ENCODE measurements at regions not wholly inside any gene's neighbourhood (a gene's known extent, or its start where the extent isn't known, plus 50 kb on each side); places are given as distances from the start of the nearest gene placed in this dataset.
"Not testable (repeated sequence)": the region's sequence is repeated elsewhere in the genome, so short reads cannot be mapped to it uniquely, and the experiment has no call there.

GRCh38 chr11:106533046-106533445 is 455.6 kb downstream of the AASDHPPT start:
- no peak for TF ChIP-seq CTCF (IDR thresholded peaks at IDR 0.05; ENCODE audit: insufficient read depth, missing control alignments)
- FAIRE-seq = no peak
- no peak for DNase-seq (ENCODE audit: insufficient read length, low spot score)

DNA sequence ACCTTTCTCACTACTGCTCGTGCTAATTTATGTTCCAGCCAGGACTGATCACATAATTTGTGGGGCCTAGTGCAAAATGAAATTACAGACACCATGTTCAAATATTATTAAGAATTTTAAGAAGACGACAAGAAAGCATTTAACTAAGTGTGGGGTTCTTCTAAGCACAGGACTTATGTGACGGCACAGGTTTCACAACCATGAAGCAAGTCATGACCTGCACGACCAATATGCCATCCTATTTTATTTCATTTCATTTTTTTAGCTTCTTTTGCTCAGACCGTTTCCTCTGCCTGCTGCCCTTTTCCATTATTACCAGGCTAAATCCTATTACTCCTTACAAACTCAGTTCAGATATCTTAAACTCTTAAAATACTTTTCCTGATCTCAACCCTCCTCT is 462.5 kb downstream of the AASDHPPT start:
- DNase-seq (ENCODE audit: insufficient read length, low spot score) (no peak), FAIRE-seq (no peak)
- TF ChIP-seq CTCF (IDR thresholded peaks at IDR 0.05; ENCODE audit: insufficient read depth, missing control alignments) = no peak

DNA sequence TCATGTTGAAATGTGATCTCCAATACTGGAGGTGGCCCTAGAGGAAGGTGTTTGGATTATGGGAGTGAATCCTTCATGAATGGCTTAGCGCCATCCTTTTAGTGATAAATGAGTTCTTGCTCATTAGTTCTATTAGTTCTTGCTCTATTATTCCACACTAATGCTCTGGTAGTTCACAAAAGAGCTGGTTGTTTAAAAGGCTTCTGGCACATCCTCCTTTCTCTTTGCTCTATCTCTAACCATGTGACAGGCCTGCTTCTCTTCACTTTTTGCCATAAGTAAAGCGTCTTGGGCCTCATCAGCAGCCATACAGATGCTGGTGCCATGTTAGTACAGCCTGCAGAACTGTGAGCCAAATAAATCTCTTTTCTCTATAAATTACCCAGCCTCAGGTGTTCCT is 469.9 kb downstream of the GUCY1A2 start:
- no peak for DNase-seq (ENCODE audit: insufficient read length, low spot score)
- FAIRE-seq = no peak
- TF ChIP-seq CTCF (IDR thresholded peaks at IDR 0.05; ENCODE audit: insufficient read depth, missing control alignments) = no peak

DNA sequence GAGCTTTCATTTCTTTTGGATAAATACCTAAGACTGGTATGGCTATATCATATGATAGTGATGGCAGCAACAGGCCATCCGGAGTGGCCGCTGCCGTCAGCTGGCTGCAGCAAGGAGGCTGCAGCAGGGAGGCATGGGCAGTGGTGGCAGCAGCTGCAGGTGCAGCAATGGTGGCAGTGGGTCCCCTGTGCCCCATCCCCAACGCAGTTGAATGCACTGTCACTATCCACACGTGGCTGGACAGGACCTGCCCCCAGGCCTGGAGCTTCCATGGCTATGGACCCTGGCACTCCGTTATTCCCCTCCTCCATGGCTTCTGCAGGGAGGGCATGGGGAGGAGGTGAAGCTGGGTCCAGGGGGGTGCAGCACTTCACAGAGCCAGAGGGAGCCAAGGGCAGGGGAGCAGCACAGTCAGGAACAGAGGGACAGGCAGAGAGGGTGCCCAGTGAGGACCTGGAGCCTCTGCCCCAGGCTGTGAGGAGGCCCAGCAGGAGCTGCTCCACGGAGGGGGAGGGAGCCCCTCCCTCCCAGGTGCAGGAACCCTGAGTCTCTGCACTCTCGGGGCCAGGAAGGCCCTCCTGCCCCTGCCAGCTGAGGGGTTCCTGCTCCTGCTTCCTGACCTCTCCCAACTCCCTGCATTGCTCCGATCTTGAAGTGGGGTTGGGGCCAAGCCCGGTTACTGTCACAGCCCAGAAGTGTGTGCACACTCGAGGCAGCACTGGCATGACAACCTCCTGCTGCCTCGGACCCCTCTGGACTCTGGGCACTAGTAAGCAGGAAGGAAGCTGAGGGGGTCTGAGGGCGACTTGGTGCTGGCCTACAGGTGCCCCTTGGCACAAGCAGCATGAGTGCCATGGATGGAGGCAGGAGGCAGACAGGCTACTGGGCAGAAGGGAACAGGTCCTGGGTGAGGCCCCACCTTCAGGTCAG is 466.3 kb downstream of the GUCY1A2 start:
- DNase-seq (ENCODE audit: insufficient read length, low spot score) (no peak), FAIRE-seq (no peak)
- no peak for TF ChIP-seq CTCF (IDR thresholded peaks at IDR 0.05; ENCODE audit: insufficient read depth, missing control alignments)

- FAIRE-seq (no peak), DNase-seq (ENCODE audit: insufficient read length, low spot score) (no peak)
- TF ChIP-seq CTCF (IDR thresholded peaks at IDR 0.05; ENCODE audit: insufficient read depth, missing control alignments) = no peak
Observed at GRCh38 chr11:106552694-106553203, 465.5 kb downstream of the GUCY1A2 start.

- TF ChIP-seq CTCF (IDR thresholded peaks at IDR 0.05; ENCODE audit: insufficient read depth, missing control alignments) = no peak
- DNase-seq (ENCODE audit: insufficient read length, low spot score) = no peak
- no peak for FAIRE-seq
Observed at GRCh38 chr11:106553304-106553703, 465.0 kb downstream of the GUCY1A2 start.

DNA sequence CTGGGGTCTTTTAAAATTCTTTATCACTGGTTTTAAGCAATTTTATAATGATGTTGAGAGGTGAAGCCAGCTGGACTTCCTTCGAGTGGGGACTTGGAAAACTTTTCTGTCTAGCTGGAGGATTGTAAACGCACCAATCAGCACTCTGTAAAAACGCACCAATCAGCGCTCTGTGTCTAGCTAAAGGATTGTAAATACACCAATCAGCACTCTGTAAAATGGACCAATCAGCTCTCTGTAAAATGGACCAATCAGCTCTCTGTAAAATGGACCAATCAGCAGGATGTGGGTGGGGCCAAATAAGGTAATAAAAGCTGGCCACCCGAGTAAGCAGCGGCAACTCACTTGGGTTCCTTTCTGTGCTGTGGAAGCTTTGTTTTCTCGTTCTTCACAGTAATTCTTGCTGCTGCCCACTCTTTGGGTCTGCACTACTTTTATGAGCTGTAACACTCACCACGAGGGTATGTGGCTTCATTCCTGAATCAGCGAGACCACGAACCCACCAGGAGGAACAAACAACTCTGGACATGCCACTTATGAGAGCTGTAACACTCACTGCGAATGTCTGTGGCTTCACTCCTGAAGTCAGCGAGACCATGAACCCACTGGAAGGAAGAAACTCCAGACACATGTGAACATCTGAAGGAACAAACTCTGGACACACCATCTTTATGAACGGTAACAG is 462.6 kb downstream of the GUCY1A2 start:
- FAIRE-seq; DNase-seq (ENCODE audit: insufficient read length, low spot score): not testable (repeated sequence)
